Natural killer cell (primary cell): ENCODE measurements at regions not wholly inside any gene's neighbourhood (a gene's known extent, or its start where the extent isn't known, plus 50 kb on each side); places are given as distances from the start of the nearest gene placed in this dataset.

Experiments used
- ATAC-seq, 3 donors: fragments of 150-1000 bp in 2 of 3; fragments of 200-7000 bp in 1 of 3; cut with Tn5 transposase; 1 replicate in 1 of 3; 2 replicates in 2 of 3; pipeline ENCODE4 v1.10.0; 2021; ENCODE audit warnings: mild to moderate bottlenecking in 2 of 3, moderate library complexity in 2 of 3
- DNase-seq, 2 donors: peaks; one replicate each; pipeline versions ENCODE4 v3.0.0 to v3.0.0-alpha.2; 2013 to 2021; ENCODE audit warnings: mixed read lengths in 1 of 2
- H3K27ac ChIP-seq: one replicate; pipeline ENCODE4 v1.5.1; 2013; ENCODE audit warnings: mild to moderate bottlenecking, low read length
- H3K27me3 ChIP-seq: one replicate; pipeline ENCODE4 v1.6.1; 2013; ENCODE audit warnings: low read length; ENCODE audit not compliant: control insufficient read depth, insufficient read depth
- H3K36me3 ChIP-seq: one replicate; pipeline ENCODE4 v1.6.1; 2013; ENCODE audit warnings: low read length; ENCODE audit not compliant: control insufficient read depth, insufficient read depth
- H3K4me1 ChIP-seq: one replicate; pipeline ENCODE4 v1.6.1; 2013; ENCODE audit warnings: low read length; ENCODE audit not compliant: control insufficient read depth, insufficient read depth
- H3K4me3 ChIP-seq: one replicate; pipeline ENCODE4 v1.5.1; 2013; ENCODE audit warnings: low read length
- H3K9me3 ChIP-seq: one replicate; pipeline ENCODE4 v1.6.1; 2013; ENCODE audit warnings: low read length; ENCODE audit not compliant: control insufficient read depth, insufficient read depth
- H3K27ac Mint-ChIP-seq, 2 donors: one replicate each; pipeline ENCODE4 v1.8.0; 2022; ENCODE audit warnings: mild to moderate bottlenecking in 2 of 2, mixed read lengths in 2 of 2, moderate library complexity in 1 of 2
- H3K27me3 Mint-ChIP-seq, 2 donors: one replicate each; pipeline ENCODE4 v1.8.0; 2022; ENCODE audit warnings: low read depth in 2 of 2, mixed read lengths in 2 of 2
- H3K36me3 Mint-ChIP-seq: one replicate; pipeline ENCODE4 v1.8.0; 2022; ENCODE audit warnings: mixed read lengths
- H3K4me1 Mint-ChIP-seq, 2 donors: one replicate each; pipeline ENCODE4 v1.8.0; 2022; ENCODE audit warnings: mixed read lengths in 2 of 2
- H3K4me3 Mint-ChIP-seq: one replicate; pipeline ENCODE4 v1.8.0; 2022; ENCODE audit warnings: mild to moderate bottlenecking, moderate library complexity, mixed read lengths
- H3K9me3 Mint-ChIP-seq, 2 donors: one replicate each; pipeline ENCODE4 v1.8.0; 2022; ENCODE audit warnings: mixed read lengths in 2 of 2
- WGBS: methylation state at CpG from one replicate; pipeline ENCODE4 v1.1.7; 2013; ENCODE audit warnings: missing lambda C conversion rate; ENCODE audit not compliant: insufficient coverage; 5-methylcytosine and 5-hydroxymethylcytosine counted together
- intact Hi-C: fragments of 100-400 bp; cut with micrococcal nuclease; formaldehyde crosslinking; loops from one replicate; pipeline ENCODE4 v1.14.2; 2022
- TF ChIP-seq, protein P1 (sequence below): fragments of 200-600 bp; IDR thresholded peaks from one replicate; pipeline ENCODE4 v1.8.0; 2022; ENCODE audit warnings: antibody characterized with exemption

DNA sequence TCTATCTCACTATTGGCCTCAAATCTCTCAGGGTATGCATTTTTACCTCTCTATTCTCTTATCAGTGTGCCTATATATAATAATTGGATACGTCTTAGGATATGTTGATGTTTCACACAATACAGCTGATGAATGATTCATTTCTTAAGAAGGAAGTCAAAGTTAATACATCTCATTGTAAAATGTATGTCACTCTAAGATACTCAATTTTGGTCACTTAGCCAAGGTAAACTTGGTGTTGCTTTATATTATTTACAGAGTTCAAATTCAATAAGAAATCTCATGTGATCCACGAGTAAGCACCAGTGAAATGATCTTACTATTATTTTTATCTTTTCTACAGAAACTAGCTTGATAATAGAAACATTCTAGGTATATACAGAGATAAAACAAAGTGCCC is 1266.5 kb downstream of the JRKL start:
- no peaks in the 10 kb centered on the region for H3K36me3 Mint-ChIP-seq
- no peak for ATAC-seq

DNA sequence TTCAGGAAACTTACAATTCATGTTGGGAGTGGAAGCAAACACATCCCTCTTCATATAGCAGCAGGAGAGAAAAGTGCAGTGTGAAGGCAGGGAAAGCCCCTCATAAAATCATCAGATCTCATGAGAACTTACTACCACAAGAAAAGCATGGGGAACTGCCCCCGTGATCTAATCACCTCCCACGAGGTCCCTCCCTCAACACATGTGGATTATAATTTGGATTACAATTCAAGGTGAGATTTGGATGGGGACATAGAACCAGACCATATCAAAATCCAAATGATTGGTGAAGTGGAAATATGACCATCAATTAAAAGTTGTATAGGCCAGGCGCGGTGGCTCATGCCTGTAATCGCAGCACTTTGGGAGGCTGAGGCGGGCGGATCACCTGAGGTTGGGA is 1268.0 kb downstream of the JRKL start:
- Histone ChIP-seq H3K4me3 (no peak overlapping the region), H3K9me3 (no peaks in the 10 kb centered on the region), H3K27me3 (no peaks in the 10 kb centered on the region), H3K4me1 (no peaks in the 10 kb centered on the region), H3K36me3 (no peaks in the 10 kb centered on the region), H3K27ac (no peak overlapping the region)
- TF ChIP-seq, protein P1, sequence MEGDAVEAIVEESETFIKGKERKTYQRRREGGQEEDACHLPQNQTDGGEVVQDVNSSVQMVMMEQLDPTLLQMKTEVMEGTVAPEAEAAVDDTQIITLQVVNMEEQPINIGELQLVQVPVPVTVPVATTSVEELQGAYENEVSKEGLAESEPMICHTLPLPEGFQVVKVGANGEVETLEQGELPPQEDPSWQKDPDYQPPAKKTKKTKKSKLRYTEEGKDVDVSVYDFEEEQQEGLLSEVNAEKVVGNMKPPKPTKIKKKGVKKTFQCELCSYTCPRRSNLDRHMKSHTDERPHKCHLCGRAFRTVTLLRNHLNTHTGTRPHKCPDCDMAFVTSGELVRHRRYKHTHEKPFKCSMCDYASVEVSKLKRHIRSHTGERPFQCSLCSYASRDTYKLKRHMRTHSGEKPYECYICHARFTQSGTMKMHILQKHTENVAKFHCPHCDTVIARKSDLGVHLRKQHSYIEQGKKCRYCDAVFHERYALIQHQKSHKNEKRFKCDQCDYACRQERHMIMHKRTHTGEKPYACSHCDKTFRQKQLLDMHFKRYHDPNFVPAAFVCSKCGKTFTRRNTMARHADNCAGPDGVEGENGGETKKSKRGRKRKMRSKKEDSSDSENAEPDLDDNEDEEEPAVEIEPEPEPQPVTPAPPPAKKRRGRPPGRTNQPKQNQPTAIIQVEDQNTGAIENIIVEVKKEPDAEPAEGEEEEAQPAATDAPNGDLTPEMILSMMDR = no peak
- Mint-ChIP-seq H3K9me3 (peaks cover 4 to 8% of the 10 kb centered on the region in 2 donors), H3K4me1 (no peaks in the 10 kb centered on the region), H3K36me3 (no peaks in the 10 kb centered on the region), H3K4me3 (no peak overlapping the region), H3K27me3 (no peaks in the 10 kb centered on the region), H3K27ac (no peak overlapping the region)
- DNase-seq = no peak
- no peak for ATAC-seq
- intact Hi-C loops = no loop called here
- 96% methylated on average over 5 of the region's 7 CpGs for WGBS

More for the DNA sequence above, 1266.5 kb downstream of the JRKL start:
- no peaks in the 10 kb centered on the region for H3K4me1 Mint-ChIP-seq
- no peaks in the 10 kb centered on the region for H3K27me3 Mint-ChIP-seq
- H3K4me1 ChIP-seq = no peaks in the 10 kb centered on the region
- H3K4me3 Mint-ChIP-seq = no peak overlapping the region
- peaks cover 4 to 11% of the 10 kb centered on the region in 2 donors for H3K9me3 Mint-ChIP-seq
- H3K27ac Mint-ChIP-seq = no peak overlapping the region
- no peaks in the 10 kb centered on the region for H3K36me3 ChIP-seq
- no peak for DNase-seq
- TF ChIP-seq, protein P1 = no peak
- H3K27ac ChIP-seq = no peak overlapping the region
- H3K9me3 ChIP-seq = peaks cover 13% of the 10 kb centered on the region
- no peak overlapping the region for H3K4me3 ChIP-seq
- no CpG with 5 or more reads among the region's 2 CpGs for WGBS
- no peaks in the 10 kb centered on the region for H3K27me3 ChIP-seq
- intact Hi-C loops = no loop called here

DNA sequence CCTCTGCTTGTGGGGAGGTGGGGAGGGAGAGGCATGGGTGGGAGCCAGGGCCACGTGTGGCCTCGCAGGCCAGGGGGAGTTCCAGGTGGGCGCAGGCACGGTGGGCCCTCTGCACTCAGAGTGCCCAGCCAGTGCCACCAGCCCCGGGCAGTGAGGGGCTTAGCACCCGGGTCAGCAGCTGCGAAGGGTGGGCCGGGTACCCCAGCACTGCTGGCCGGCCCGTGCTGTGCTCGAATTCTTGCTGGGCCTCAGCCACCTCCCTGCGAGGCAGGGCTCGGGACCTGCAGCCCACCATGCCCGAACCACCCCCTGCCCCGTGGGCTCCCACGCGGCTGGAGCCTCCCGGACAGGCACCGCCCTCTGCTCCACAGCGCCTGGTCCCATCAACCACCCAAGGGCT is 1277.2 kb downstream of the JRKL start:
- H3K36me3 ChIP-seq = no peaks in the 10 kb centered on the region
- WGBS = 92% methylated on average over 20 of the region's 20 CpGs
- Mint-ChIP-seq H3K36me3 (no peaks in the 10 kb centered on the region), H3K4me1 (no peaks in the 10 kb centered on the region), H3K27ac (no peak overlapping the region), H3K9me3 (peaks cover 3 to 9% of the 10 kb centered on the region in 2 donors), H3K4me3 (no peak overlapping the region), H3K27me3 (no peaks in the 10 kb centered on the region)
- intact Hi-C loops = no loop called here
- DNase-seq (no peak), ATAC-seq (no peak)
- H3K27ac ChIP-seq = no peak overlapping the region
- H3K4me3 ChIP-seq = no peak overlapping the region
- H3K4me1 ChIP-seq = no peaks in the 10 kb centered on the region
- H3K9me3 ChIP-seq = peaks cover 12% of the 10 kb centered on the region
- H3K27me3 ChIP-seq = no peaks in the 10 kb centered on the region
- TF ChIP-seq, protein P1 = no peak

- Mint-ChIP-seq H3K9me3 (peaks cover 24 to 25% of the 10 kb centered on the region in 2 donors), H3K27ac (no peak overlapping the region), H3K27me3 (no peaks in the 10 kb centered on the region), H3K4me3 (no peak overlapping the region), H3K36me3 (peaks cover 15% of the 10 kb centered on the region), H3K4me1 (no peaks in the 10 kb centered on the region)
- no peak overlapping the region for H3K4me3 ChIP-seq
- TF ChIP-seq, protein P1 = no peak
- no peak overlapping the region for H3K27ac ChIP-seq
- no peaks in the 10 kb centered on the region for H3K27me3 ChIP-seq
- ATAC-seq (no peak), DNase-seq (no peak)
- 46% methylated on average over 2 of the region's 2 CpGs for WGBS
- no peaks in the 10 kb centered on the region for H3K36me3 ChIP-seq
- H3K4me1 ChIP-seq = no peaks in the 10 kb centered on the region
- intact Hi-C loops = no loop called here
- peaks cover 5% of the 10 kb centered on the region for H3K9me3 ChIP-seq
Measured at GRCh38 chr11:97683733-97684132, 1293.9 kb downstream of the JRKL start.
